CD4-positive, alpha-beta T cell treated with Interleukin-12 subunit alpha and Interleukin-12 subunit beta, for 1 hour (primary cell): ENCODE measurements at regions not wholly inside any gene's neighbourhood (a gene's known extent, or its start where the extent isn't known, plus 50 kb on each side); places are given as distances from the start of the nearest gene placed in this dataset.

Experiments used
- DNase-seq: peaks from one replicate; pipeline ENCODE4 v3.0.0-alpha.2; 2020

GRCh38 chr5:96015709-96016108 is 54.1 kb upstream of the ELL2 start:
- DNase-seq: no peak

GRCh38 chr5:96014395-96014794 is 52.7 kb upstream of the ELL2 start:
- no peak for DNase-seq

GRCh38 chr5:96013254-96013653 is 51.6 kb upstream of the ELL2 start:
- no peak for DNase-seq

- DNase-seq: no peak
Measured at GRCh38 chr5:96012399-96012798, 50.7 kb upstream of the ELL2 start.
